ENCODE measurements at regions not wholly inside any gene's neighbourhood (a gene's known extent, or its start where the extent isn't known, plus 50 kb on each side); places are given as distances from the start of the nearest gene placed in this dataset.
A peak's percentile ranks its signal among the peaks of the same experiment; 100 is the strongest.

DNA sequence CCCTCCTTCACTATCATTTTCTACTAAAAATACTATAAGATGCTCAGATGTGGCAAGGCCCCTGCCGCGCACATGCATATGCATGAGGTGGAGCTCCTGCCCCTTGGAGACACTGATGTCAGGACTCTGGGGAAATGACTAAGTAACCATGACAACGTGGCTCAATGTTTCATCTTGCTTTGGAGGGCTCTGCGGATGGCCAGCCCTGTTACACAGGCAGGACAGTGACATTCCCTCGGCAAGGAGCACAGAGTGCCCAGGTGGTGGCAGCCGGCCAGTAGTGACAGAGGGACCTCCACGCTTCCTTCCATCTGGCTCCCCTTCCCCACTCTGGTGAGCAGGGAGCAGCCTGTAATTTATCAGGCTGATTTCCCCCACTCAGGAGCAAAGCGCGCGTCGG is 364.1 kb downstream of the SS18 start:
- TF ChIP-seq NFE2L2 (IDR thresholded peaks at IDR 0.05; ENCODE audit: low read depth, low read length) (no peak), FOS (IDR thresholded peaks at IDR 0.05; ENCODE audit: low read depth, low read length) (no peak), MAZ (IDR thresholded peaks at IDR 0.05; ENCODE audit: borderline replicate concordance, low read depth, low read length) (no peak), RCOR1 (IDR thresholded peaks at IDR 0.05; ENCODE audit: insufficient replicate concordance, low read length) (no peak), RAD21 (IDR thresholded peaks at IDR 0.05; ENCODE audit: low read length) (peak; percentile 46)
- TF ChIP-seq, protein P1, sequence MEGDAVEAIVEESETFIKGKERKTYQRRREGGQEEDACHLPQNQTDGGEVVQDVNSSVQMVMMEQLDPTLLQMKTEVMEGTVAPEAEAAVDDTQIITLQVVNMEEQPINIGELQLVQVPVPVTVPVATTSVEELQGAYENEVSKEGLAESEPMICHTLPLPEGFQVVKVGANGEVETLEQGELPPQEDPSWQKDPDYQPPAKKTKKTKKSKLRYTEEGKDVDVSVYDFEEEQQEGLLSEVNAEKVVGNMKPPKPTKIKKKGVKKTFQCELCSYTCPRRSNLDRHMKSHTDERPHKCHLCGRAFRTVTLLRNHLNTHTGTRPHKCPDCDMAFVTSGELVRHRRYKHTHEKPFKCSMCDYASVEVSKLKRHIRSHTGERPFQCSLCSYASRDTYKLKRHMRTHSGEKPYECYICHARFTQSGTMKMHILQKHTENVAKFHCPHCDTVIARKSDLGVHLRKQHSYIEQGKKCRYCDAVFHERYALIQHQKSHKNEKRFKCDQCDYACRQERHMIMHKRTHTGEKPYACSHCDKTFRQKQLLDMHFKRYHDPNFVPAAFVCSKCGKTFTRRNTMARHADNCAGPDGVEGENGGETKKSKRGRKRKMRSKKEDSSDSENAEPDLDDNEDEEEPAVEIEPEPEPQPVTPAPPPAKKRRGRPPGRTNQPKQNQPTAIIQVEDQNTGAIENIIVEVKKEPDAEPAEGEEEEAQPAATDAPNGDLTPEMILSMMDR (conservative IDR thresholded peaks at IDR 0.05; ENCODE audit: low read depth, low read length), result 0 out of 2 replicates have a peak, but pooled peaks have one; percentile 21
- ChIA-PET CTCF (no interaction called here), POLR2A (ENCODE audit: unreplicated experiment) (no interaction called here)
- in situ Hi-C loops (cut with MboI; ENCODE audit: low sequenced_read_pairs), result no loop called here
- H2AFZ ChIP-seq (replicated peaks; ENCODE audit: low read length, poor library complexity), result peak overlapping the region; percentile 19
- no peak overlapping the region for H3K18ac ChIP-seq (ENCODE audit: low read depth, low read length)
- 0 out of 2 replicates have a peak overlapping the region, but pooled peaks have one; percentile 4 for H2BK20ac ChIP-seq (ENCODE audit: low read depth, low read length)
- no TSS peak for BruUV-seq (replicated peaks)
- H3K36me3 ChIP-seq (ENCODE audit: control insufficient read depth, insufficient read depth, low read length), result no peaks in the 10 kb centered on the region
- no peak overlapping the region for H3K27ac ChIP-seq (ENCODE audit: insufficient read depth, low read length)
- 0% methylated on average over 1 of the region's 11 CpGs; no CpG with 5 or more reads in 1 of the 2 experiments for WGBS, 2 experiments (ENCODE audit: extremely low coverage in 2 of 2, insufficient read length in 1 of 2)
- no peaks in the 10 kb centered on the region for H4K20me1 ChIP-seq (ENCODE audit: insufficient read depth, low read length)
- H3K4me2 ChIP-seq (ENCODE audit: low read depth, low read length), result no peak overlapping the region
- H2BK5ac ChIP-seq (ENCODE audit: low read depth, low read length, poor library complexity, severe bottlenecking), result no peak overlapping the region
- H3K14ac ChIP-seq (replicated peaks; ENCODE audit: low read depth, low read length), result no peak overlapping the region
- no peak overlapping the region for H3K4me3 ChIP-seq (ENCODE audit: insufficient read depth, low read depth, low read length)
- no peak overlapping the region for H3K23ac ChIP-seq (ENCODE audit: low read depth, low read length)
- intact Hi-C loops (cut with micrococcal nuclease), result no loop called here
- H3K27me3 ChIP-seq (ENCODE audit: control insufficient read depth, insufficient read depth, low read length), result no peaks in the 10 kb centered on the region
- no peaks in the 10 kb centered on the region for H3K4me1 ChIP-seq (ENCODE audit: control insufficient read depth, insufficient read depth, low read length)
- no peak overlapping the region for H3K56ac ChIP-seq (ENCODE audit: extremely low read depth, insufficient read depth, low read length)
- no peaks in the 10 kb centered on the region; the same call in 1 of the 2 replicates for H3K9me3 ChIP-seq (ENCODE audit: control insufficient read depth, insufficient read depth, low read length)
- no peak overlapping the region for H2AK5ac ChIP-seq (ENCODE audit: low read depth, low read length)
- no peak overlapping the region for H4K91ac ChIP-seq (ENCODE audit: insufficient read depth, low read depth, low read length)
- H2AK9ac ChIP-seq (replicated peaks; ENCODE audit: low read depth, low read length, poor library complexity), result no peak overlapping the region
- no peaks in the 10 kb centered on the region for H3K9me1 ChIP-seq (ENCODE audit: insufficient read depth, low read length)
- H3K4ac ChIP-seq (ENCODE audit: low read depth, low read length), result no peak overlapping the region
- no peak overlapping the region for H3K9ac ChIP-seq (ENCODE audit: low read depth, low read length)
- dilution Hi-C loops (cut with HindIII; ENCODE audit: low sequenced_read_pairs, unreplicated experiment), result no loop called here
- no peak overlapping the region for H2BK15ac ChIP-seq (ENCODE audit: low read depth, low read length)
- no peak overlapping the region for H4K5ac ChIP-seq (ENCODE audit: low read depth, low read length)
- DNase-seq (peak; percentile 63), ATAC-seq (ENCODE audit: low read depth) (no peak)
- no peaks in the 10 kb centered on the region for H3K79me1 ChIP-seq (ENCODE audit: low read depth in 1 of 2, low read length in 2 of 2)
- no peak overlapping the region for H2BK120ac ChIP-seq (ENCODE audit: low read depth, low read length)
- H4K8ac ChIP-seq (ENCODE audit: low read depth in 2 of 2, low read length in 2 of 2), result no peak overlapping the region

All from IMR-90 (cell line).